GM12878 (cell line): ENCODE measurements at regions not wholly inside any gene's neighbourhood (a gene's known extent, or its start where the extent isn't known, plus 50 kb on each side); places are given as distances from the start of the nearest gene placed in this dataset.

Source experiments
- BRCA1 ChIP-seq: IDR thresholded peaks from 2 replicates; pipeline ENCODE4 v1.6.1; 2011; ENCODE audit warnings: low read depth, low read length, improper control_type of control experiment
- CBFB ChIP-seq: IDR thresholded peaks from 2 replicates; pipeline ENCODE4 v1.6.1; 2016; ENCODE audit warnings: antibody characterized with exemption, low read depth
- CTCF ChIP-seq, 3 experiments: IDR thresholded peaks in 2 of 3; conservative IDR thresholded peaks in 1 of 3; 2 replicates each; pipeline ENCODE4 v1.5.1; 2011; ENCODE audit warnings: low read depth in 3 of 3, low read length in 3 of 3, mild to moderate bottlenecking in 3 of 3, control low read depth in 2 of 3, moderate library complexity in 2 of 3, inconsistent platforms in 1 of 3, mixed read lengths in 1 of 3; ENCODE audit not compliant: control insufficient read depth in 2 of 3, insufficient read depth in 1 of 3; ENCODE audit errors: extremely low read depth in 1 of 3
- EP300 ChIP-seq, 2 experiments: fragments of 150-350 bp in 1 of 2; IDR thresholded peaks; 2 replicates each; pipeline ENCODE4 v1.6.1; 2011 to 2012; ENCODE audit warnings: low read depth in 2 of 2, low read length in 2 of 2, borderline replicate concordance in 1 of 2, improper control_type of control experiment in 1 of 2, inconsistent platforms in 1 of 2; ENCODE audit not compliant: control insufficient read depth in 1 of 2
- EZH2 ChIP-seq: IDR thresholded peaks from 2 replicates; pipeline ENCODE4 v1.6.1; 2012; ENCODE audit warnings: low read depth, mild to moderate bottlenecking, control low read depth, inconsistent platforms, low read length, borderline replicate concordance; ENCODE audit not compliant: control insufficient read depth
- NR2C2 ChIP-seq: IDR thresholded peaks from 2 replicates; pipeline ENCODE4 v1.6.1; 2011; ENCODE audit warnings: borderline replicate concordance, low read depth; ENCODE audit not compliant: control insufficient read depth, insufficient read length
- POLR2AphosphoS5 ChIP-seq: IDR thresholded peaks from 2 replicates; pipeline ENCODE4 v1.6.1; 2011; ENCODE audit warnings: mild to moderate bottlenecking, low read length, inconsistent platforms
- RAD21 ChIP-seq: IDR thresholded peaks from 2 replicates; pipeline ENCODE4 v1.6.1; 2011; ENCODE audit warnings: mild to moderate bottlenecking, low read depth, low read length, moderate library complexity; ENCODE audit not compliant: insufficient read depth
- STAT1 ChIP-seq: fragments of 450-650 bp; conservative IDR thresholded peaks from 2 replicates; pipeline ENCODE4 v1.6.1; 2014; ENCODE audit warnings: antibody characterized with exemption, mild to moderate bottlenecking
- TF ChIP-seq, protein P1 (sequence below): IDR thresholded peaks from 2 replicates; pipeline ENCODE4 v1.6.1; 2012; ENCODE audit warnings: mild to moderate bottlenecking, low read depth, low read length

GRCh38 chr15:29471757-29472156 is 202.1 kb upstream of the NSMCE3 start:
- TF ChIP-seq, protein P1, sequence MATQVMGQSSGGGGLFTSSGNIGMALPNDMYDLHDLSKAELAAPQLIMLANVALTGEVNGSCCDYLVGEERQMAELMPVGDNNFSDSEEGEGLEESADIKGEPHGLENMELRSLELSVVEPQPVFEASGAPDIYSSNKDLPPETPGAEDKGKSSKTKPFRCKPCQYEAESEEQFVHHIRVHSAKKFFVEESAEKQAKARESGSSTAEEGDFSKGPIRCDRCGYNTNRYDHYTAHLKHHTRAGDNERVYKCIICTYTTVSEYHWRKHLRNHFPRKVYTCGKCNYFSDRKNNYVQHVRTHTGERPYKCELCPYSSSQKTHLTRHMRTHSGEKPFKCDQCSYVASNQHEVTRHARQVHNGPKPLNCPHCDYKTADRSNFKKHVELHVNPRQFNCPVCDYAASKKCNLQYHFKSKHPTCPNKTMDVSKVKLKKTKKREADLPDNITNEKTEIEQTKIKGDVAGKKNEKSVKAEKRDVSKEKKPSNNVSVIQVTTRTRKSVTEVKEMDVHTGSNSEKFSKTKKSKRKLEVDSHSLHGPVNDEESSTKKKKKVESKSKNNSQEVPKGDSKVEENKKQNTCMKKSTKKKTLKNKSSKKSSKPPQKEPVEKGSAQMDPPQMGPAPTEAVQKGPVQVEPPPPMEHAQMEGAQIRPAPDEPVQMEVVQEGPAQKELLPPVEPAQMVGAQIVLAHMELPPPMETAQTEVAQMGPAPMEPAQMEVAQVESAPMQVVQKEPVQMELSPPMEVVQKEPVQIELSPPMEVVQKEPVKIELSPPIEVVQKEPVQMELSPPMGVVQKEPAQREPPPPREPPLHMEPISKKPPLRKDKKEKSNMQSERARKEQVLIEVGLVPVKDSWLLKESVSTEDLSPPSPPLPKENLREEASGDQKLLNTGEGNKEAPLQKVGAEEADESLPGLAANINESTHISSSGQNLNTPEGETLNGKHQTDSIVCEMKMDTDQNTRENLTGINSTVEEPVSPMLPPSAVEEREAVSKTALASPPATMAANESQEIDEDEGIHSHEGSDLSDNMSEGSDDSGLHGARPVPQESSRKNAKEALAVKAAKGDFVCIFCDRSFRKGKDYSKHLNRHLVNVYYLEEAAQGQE = no peak
- TF ChIP-seq RAD21 = no peak
- no peak for TF ChIP-seq EP300 (IDR thresholded peaks at IDR 0.05; ENCODE audit: borderline replicate concordance in 1 of 2, control insufficient read depth in 1 of 2, low read depth in 2 of 2, low read length in 2 of 2)
- no peak for TF ChIP-seq EZH2
- TF ChIP-seq CTCF (IDR thresholded peaks at IDR 0.05 in 2 of 3, conservative IDR thresholded peaks at IDR 0.05 in 1 of 3; ENCODE audit: control insufficient read depth in 2 of 3, extremely low read depth in 1 of 3, insufficient read depth in 1 of 3, low read depth in 3 of 3, low read length in 3 of 3) = no peak
- TF ChIP-seq STAT1 = no peak
- no peak for TF ChIP-seq POLR2AphosphoS5
- no peak for TF ChIP-seq CBFB
- TF ChIP-seq BRCA1 = no peak
- no peak for TF ChIP-seq NR2C2
